ENCODE measurements at regions not wholly inside any gene's neighbourhood (a gene's known extent, or its start where the extent isn't known, plus 50 kb on each side); places are given as distances from the start of the nearest gene placed in this dataset.
A peak's percentile ranks its signal among the peaks of the same experiment; 100 is the strongest.

DNA sequence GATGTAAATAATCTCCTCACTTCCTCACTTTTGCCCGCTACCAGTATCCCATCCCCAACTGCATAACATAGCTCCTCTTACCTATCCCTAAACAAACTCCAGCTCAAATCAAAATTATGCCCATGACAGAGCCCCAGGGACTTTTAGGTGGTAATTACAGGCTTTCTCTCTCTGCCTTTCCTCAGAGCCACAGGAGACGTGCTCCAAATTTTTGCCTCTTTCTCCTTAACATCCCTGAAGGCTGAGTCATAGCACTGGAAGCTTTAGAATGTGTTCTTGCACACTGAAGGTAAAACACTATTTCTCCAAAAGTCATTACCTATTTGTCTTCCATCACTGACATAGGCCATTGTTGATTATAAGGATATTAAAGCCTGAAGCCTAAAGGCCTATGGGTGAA is 263.5 kb upstream of the PLD5 start:
- no peak for DNase-seq (ENCODE audit: low spot score)
- Histone ChIP-seq H3K79me2 (replicated peaks; ENCODE audit: insufficient read depth) (no peaks in the 10 kb centered on the region), H3F3A (replicated peaks; ENCODE audit: low read depth) (no peaks in the 10 kb centered on the region), H3K27ac (ENCODE audit: low read depth) (no peak overlapping the region), H3K36me3 (ENCODE audit: insufficient read depth) (no peaks in the 10 kb centered on the region), H4K20me1 (replicated peaks; ENCODE audit: insufficient read depth) (no peaks in the 10 kb centered on the region), H3K27me3 (ENCODE audit: insufficient read depth) (no peaks in the 10 kb centered on the region), H3K9me2 (ENCODE audit: insufficient read depth) (peaks cover 4% of the 10 kb centered on the region; the same call in 1 of the 2 replicates), H3K4me3 (no peak overlapping the region), H3K4me2 (no peak overlapping the region), H3K4me1 (ENCODE audit: insufficient read depth) (no peaks in the 10 kb centered on the region), H2AFZ (no peak overlapping the region; the same call in 1 of the 2 replicates)
- no peaks in the 10 kb centered on the region; the same call in 2 of the 3 replicates for H3K36me3 Mint-ChIP-seq (ENCODE audit: low read depth)
- peak overlapping the region; percentile 55; the same call in 1 of the 2 replicates for H3K27ac Mint-ChIP-seq
- no peaks in the 10 kb centered on the region for H3K27me3 Mint-ChIP-seq (ENCODE audit: insufficient read depth, low read depth, poor library complexity)
- no peak for ATAC-seq
- no peak for TF ChIP-seq POLR2AphosphoS5 (IDR thresholded peaks at IDR 0.05; ENCODE audit: low read depth)
- TF ChIP-seq ZNF331 (CRISPR knock-in tag; IDR thresholded peaks at IDR 0.05; ENCODE audit: low read depth) = no peak
- TF ChIP-seq, protein P1, sequence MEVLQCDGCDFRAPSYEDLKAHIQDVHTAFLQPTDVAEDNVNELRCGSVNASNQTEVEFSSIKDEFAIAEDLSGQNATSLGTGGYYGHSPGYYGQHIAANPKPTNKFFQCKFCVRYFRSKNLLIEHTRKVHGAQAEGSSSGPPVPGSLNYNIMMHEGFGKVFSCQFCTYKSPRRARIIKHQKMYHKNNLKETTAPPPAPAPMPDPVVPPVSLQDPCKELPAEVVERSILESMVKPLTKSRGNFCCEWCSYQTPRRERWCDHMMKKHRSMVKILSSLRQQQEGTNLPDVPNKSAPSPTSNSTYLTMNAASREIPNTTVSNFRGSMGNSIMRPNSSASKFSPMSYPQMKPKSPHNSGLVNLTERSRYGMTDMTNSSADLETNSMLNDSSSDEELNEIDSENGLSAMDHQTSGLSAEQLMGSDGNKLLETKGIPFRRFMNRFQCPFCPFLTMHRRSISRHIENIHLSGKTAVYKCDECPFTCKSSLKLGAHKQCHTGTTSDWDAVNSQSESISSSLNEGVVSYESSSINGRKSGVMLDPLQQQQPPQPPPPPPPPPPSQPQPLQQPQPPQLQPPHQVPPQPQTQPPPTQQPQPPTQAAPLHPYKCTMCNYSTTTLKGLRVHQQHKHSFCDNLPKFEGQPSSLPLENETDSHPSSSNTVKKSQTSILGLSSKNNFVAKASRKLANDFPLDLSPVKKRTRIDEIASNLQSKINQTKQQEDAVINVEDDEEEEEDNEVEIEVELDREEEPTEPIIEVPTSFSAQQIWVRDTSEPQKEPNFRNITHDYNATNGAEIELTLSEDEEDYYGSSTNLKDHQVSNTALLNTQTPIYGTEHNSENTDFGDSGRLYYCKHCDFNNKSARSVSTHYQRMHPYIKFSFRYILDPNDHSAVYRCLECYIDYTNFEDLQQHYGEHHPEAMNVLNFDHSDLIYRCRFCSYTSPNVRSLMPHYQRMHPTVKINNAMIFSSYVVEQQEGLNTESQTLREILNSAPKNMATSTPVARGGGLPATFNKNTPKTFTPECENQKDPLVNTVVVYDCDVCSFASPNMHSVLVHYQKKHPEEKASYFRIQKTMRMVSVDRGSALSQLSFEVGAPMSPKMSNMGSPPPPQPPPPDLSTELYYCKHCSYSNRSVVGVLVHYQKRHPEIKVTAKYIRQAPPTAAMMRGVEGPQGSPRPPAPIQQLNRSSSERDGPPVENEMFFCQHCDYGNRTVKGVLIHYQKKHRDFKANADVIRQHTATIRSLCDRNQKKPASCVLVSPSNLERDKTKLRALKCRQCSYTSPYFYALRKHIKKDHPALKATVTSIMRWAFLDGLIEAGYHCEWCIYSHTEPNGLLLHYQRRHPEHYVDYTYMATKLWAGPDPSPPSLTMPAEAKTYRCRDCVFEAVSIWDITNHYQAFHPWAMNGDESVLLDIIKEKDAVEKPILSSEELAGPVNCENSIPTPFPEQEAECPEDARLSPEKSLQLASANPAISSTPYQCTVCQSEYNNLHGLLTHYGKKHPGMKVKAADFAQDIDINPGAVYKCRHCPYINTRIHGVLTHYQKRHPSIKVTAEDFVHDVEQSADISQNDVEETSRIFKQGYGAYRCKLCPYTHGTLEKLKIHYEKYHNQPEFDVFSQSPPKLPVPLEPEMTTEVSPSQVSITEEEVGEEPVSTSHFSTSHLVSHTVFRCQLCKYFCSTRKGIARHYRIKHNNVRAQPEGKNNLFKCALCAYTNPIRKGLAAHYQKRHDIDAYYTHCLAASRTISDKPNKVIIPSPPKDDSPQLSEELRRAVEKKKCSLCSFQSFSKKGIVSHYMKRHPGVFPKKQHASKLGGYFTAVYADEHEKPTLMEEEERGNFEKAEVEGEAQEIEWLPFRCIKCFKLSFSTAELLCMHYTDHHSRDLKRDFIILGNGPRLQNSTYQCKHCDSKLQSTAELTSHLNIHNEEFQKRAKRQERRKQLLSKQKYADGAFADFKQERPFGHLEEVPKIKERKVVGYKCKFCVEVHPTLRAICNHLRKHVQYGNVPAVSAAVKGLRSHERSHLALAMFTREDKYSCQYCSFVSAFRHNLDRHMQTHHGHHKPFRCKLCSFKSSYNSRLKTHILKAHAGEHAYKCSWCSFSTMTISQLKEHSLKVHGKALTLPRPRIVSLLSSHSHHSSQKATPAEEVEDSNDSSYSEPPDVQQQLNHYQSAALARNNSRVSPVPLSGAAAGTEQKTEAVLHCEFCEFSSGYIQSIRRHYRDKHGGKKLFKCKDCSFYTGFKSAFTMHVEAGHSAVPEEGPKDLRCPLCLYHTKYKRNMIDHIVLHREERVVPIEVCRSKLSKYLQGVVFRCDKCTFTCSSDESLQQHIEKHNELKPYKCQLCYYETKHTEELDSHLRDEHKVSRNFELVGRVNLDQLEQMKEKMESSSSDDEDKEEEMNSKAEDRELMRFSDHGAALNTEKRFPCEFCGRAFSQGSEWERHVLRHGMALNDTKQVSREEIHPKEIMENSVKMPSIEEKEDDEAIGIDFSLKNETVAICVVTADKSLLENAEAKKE (CRISPR knock-in tag; IDR thresholded peaks at IDR 0.05) = no peak
- no peak for TF ChIP-seq STAT1 (IDR thresholded peaks at IDR 0.05; ENCODE audit: unreplicated experiment)
- no peak for TF ChIP-seq EZH2 (IDR thresholded peaks at IDR 0.05; ENCODE audit: low read depth, unreplicated experiment)
- H3K4me1 Mint-ChIP-seq = no peaks in the 10 kb centered on the region; the same call in 2 of the 3 replicates
- no peak overlapping the region for H3K4me3 Mint-ChIP-seq
- peaks cover 3% of the 10 kb centered on the region; the same call in 1 of the 3 replicates for H3K9me3 Mint-ChIP-seq

GRCh38 chr1:242784807-242785206 is 260.3 kb upstream of the PLD5 start:
- DNase-seq (ENCODE audit: low spot score) (no peak), ATAC-seq (no peak)
- H3K27me3 ChIP-seq (ENCODE audit: insufficient read depth) = no peaks in the 10 kb centered on the region
- TF ChIP-seq ZNF331 (CRISPR knock-in tag; IDR thresholded peaks at IDR 0.05; ENCODE audit: low read depth) (no peak), ZNF114 (CRISPR knock-in tag; IDR thresholded peaks at IDR 0.05) (no peak), EZH2 (IDR thresholded peaks at IDR 0.05; ENCODE audit: low read depth, unreplicated experiment) (no peak), STAT1 (IDR thresholded peaks at IDR 0.05; ENCODE audit: unreplicated experiment) (no peak)
- TF ChIP-seq, protein P1 (CRISPR knock-in tag; IDR thresholded peaks at IDR 0.05) = no peak

More at GRCh38 chr1:242784807-242785206, 260.3 kb upstream of the PLD5 start:
- Mint-ChIP-seq H3K36me3 (ENCODE audit: low read depth) (no peaks in the 10 kb centered on the region), H3K27ac (no peak overlapping the region), H3K27me3 (ENCODE audit: insufficient read depth, low read depth, poor library complexity) (no peaks in the 10 kb centered on the region), H3K4me1 (no peaks in the 10 kb centered on the region; the same call in 2 of the 3 replicates), H3K9me3 (no peaks in the 10 kb centered on the region), H3K4me3 (no peak overlapping the region)
- no peak overlapping the region for H3K4me2 ChIP-seq
- H2AFZ ChIP-seq = no peak overlapping the region
- H3K4me1 ChIP-seq (ENCODE audit: insufficient read depth) = no peaks in the 10 kb centered on the region
- no peaks in the 10 kb centered on the region for H3F3A ChIP-seq (replicated peaks; ENCODE audit: low read depth)
- H3K9me2 ChIP-seq (ENCODE audit: insufficient read depth) = no peaks in the 10 kb centered on the region
- H3K36me3 ChIP-seq (ENCODE audit: insufficient read depth) = no peaks in the 10 kb centered on the region
- H4K20me1 ChIP-seq (replicated peaks; ENCODE audit: insufficient read depth) = no peaks in the 10 kb centered on the region
- no peak overlapping the region for H3K4me3 ChIP-seq
- H3K79me2 ChIP-seq (replicated peaks; ENCODE audit: insufficient read depth) = no peaks in the 10 kb centered on the region
- no peak overlapping the region for H3K27ac ChIP-seq (ENCODE audit: low read depth)

All from GM23338 (cell line).